Inferior parietal cortex (tissue), 1 donor: ENCODE measurements at regions not wholly inside any gene's neighbourhood (a gene's known extent, or its start where the extent isn't known, plus 50 kb on each side); places are given as distances from the start of the nearest gene placed in this dataset.
"Not testable (repeated sequence)": the region's sequence is repeated elsewhere in the genome, so short reads cannot be mapped to it uniquely, and the experiment has no call there.

Source experiments
- DNase-seq: peaks from one replicate; pipeline ENCODE4 v3.0.0-alpha.2; 2016; ENCODE audit errors: extremely low spot score

DNA sequence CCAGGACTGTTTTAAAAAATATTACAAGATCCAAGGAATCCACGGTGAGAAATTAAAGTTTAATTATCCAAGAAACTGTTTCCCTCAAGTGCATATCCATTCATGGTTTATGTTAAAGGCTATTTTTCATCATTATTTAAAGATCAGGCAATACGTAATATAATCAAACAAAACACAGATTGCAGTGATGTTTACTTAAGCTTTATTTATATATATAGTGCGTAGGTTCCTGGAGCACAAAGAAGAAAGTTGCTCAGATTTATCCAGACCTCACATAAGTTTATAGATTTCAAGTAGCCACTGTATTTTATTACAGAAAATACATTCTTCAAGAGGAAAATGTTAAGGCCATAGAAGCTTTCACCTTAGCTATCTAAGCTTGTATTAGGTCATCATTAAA, 210.0 kb upstream of the KLF14 start:
- DNase-seq, result no peak

DNA sequence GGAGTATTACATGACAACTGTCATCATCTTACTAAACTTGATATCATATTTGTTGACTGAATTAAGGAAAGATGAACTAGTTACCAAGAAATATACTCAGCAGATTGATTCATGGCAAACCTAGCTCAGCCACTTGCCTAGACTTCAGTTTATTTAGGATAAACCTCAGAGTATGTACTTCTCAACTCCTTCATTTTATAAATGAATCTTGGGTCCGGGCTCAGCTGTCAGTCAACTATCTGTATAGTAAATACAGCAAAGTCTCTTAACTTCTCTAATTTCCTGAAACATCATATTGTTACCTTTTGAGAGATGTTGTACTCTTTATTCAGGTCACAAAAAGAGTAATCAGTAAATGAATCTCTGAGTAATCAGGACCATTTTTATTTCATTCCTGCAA, 211.0 kb upstream of the KLF14 start:
- no peak for DNase-seq

DNA sequence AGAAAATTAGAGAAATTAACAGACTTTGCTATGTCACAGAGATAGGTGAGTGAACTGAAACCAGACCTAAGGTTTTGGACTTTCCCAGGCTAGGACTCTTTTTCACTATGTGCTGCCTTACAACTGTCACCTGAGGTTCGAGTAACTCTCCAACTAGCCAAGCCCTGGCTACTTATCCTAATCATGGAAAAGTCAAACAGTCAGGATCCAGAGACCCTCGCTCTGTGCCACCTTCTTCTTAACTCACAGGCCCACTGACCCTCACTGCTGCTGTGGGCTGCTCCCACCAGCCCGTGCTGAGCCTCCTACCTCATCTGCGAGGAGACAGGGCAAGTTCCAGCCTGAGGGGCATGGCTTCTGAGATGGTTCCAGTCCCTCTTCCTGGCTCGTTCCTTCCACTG, 211.4 kb upstream of the KLF14 start:
- DNase-seq, result no peak

DNA sequence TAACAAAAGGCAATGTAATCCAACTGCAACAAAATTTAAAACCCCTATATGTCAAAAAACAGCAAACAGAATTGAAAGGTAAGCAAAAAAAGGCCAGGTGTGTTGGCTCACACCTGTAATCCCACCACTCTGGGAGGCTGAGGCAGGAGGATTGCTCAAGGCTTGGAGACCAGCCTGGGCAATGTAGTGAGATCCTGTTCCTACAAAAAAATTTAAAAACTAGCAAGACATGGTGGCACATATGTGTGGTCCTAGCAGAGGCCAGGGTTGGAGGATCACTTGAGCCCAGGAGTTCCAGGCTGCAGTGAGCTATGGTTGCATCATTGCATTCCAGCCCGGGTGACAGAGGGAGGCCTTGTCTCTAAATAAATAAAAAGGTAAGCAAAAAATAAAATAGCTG, 212.1 kb upstream of the KLF14 start:
- DNase-seq, result no peak

DNA sequence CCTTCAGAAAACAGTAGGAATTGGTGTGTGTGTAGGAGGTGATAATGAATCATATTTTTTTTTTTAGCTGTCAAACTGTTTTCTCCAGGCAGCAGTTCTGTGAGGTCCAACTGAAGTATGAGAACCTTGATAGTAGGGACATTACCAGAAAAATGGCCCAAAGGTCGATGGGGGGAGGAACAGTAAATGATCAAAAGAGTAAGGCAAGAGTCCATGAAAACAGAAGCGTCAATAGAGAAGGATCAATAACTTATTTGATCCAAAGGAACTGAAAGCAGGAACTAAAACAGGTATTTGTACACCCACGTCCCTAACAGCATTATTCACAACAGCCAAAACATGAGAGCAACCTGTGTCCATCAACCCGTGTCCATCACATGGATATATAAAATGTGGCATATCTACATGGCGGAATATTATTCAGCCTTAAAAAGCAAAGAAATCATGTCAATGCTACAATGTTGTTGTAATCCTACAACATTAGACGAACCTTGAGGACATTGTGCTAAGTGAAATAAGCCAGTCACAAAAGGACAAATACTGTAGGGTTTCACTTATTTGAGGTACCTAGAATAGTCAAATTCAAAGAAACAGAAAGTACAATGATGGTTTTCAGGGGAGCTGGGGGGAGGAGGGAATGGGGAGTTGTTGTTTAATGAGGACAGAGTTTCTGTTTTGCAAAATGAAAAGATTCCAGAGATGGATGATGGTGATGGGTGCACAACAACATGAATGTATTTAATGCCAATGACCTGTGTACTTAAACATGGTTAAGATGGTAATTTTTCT, 214.0 kb upstream of the KLF14 start:
- DNase-seq, result no peak

DNA sequence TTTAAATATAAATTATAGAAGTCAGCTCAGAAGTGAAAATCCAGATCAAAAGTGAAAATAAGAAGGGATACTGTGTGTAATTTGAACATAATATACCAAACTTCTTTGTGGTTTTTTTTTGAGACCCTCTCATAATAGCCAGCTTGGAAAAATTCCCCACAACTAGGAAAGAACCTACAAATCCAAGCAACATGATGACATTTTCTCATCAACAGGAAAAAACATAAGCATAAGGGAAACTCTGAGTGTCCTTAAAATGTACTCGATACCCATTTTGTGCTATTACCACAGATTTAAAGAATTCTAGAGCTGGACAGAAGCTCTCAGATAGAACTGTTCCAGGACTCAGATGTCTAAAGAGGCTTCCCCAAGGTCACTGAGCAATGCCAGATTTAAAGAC, 214.8 kb upstream of the KLF14 start:
- DNase-seq, result no peak

DNA sequence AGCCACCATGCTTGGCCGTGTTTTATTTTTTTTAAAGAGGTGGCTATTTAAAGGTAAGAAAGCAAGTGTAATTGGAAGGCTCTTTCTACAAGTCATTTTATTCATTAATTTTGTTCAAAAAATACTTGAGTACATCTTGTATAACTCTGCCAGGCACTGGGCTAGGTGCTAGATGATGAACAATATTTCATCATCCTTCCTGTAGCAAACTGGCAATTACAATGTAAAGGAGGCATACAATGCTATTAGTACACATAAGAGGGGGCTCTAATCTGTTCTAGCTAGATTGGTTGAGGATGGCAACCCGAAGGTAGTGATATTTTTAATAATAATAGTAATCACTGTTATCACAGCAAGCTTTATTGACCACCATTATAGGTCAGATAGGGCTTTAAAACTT, 215.5 kb upstream of the KLF14 start:
- no peak for DNase-seq

DNA sequence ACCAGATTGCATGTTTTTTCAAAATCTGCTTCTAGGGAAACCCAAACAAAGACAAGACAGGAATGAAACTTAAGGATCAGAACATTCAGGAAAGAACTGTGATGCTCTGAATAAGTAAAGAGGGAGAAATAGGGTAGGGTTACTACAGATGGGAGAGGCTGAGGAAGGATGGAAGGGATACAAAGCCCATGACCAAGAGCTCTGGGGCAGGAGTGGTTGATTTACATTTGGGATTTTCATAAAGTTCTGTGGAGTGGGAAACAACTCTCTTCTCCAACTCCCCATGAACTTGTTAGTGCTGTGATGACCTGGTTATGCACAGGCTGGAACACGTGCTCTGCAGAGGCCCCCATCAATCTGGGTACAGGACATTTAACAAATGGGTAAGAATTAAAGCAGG, 216.0 kb upstream of the KLF14 start:
- no peak for DNase-seq

DNA sequence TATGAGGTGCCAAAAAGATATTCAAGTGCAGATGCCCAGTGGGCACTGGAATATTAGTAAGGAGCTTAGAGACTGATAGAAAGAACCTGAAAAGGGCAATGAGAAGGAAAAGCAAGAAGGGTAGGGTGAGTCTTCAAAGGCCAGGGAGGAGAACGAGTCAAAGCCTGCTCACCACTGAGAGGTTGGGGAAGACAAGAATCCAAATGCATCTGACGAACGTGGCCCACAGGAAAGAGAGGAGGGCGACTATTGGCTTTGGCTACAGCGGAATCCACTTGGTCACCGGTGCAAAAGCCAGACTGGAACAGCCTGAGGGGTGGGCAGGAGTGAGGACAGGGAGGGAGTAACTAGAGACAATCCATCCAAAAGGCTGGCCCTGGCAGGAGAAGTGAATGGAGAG, 216.7 kb upstream of the KLF14 start:
- no peak for DNase-seq

DNA sequence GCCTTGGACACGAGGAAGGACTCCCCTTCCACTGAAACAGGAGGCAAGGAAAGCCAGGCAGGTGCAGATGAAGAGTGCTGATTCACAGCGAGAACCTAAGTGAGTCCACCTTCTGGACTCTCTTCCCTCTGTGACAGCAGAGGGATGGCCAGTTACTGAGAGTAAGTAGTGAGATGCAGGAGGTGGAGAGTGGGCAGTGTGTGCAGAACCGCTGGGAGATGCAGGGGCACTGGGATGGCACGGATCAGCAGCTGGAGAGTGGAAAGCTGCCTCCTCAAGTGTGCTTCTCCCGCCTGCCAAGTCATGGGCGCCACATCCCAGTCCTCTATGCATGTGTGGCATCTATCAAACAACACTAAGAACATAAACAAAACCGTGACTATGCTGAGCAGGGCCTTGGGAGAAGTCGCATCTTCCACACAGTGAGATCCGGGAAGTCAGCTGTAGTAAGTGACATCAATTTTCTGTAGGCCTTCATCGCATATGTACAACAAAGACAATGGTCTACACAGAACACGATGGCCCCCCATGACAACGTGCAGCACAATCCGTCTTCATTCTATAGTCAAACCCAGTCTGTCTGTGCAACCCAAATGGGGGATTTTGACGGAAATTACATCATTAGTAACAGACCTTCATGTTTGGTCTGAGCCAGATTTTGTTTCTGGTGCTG, 217.4 kb upstream of the KLF14 start:
- DNase-seq, result no peak

DNA sequence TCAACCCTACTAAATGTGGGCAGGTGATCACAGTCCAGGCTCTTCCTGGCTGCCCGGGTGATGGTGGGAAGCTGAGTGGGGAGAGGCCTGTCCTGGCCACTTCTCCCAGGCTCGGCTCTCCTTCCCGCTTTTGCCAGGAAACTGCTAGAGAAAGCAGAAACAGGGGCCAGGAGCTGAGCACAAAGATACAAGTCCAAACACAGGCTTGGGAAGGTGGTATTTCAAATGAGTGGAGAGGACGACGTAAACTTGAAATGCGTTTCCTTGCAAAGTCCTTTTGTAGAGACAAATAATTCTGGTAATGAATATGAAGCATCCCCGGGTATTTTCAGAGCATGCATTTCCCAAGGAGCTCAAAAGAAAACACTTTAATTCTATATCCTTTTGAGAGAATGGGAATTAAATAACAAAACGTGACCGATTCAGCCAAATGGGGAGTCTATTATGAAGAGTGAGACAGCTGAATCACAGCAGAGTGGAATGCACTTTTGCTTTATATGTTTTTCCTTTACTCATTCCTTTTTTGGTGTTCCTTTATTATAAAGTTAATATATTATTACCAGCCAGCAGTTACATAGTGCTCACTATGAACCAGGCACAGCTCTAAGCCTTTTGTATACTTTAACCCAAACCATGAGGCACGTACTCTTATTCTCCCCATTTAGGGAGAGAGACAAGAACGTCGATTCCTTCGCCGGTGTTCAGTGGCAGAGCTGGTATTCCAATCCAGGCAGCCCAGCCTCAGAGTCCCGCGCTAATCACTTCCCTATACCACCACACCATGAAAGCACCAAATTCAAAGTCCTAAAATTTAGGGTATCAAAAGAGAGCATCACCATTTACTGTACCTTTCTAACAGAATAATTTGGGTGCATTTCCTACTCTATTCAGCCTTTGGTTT, 218.2 kb upstream of the KLF14 start:
- DNase-seq, result no peak

DNA sequence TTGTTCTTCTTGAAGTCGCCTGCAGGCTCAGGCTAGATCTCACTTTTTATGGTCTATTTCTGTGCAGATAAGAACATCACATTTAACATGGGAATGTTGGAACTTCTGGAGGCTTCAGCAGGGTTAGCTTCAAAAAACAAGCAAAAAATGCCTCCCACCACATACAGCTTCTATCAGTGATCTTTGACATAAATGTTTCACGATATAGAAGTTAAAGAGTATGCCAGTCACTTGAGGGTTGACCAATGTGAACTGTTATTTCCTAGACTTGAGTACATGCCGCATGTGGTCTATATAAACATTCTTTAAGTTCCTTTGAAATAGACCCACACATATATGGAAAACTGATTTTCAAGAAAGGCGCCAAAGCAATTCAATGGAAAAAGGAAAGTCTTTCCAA, 219.2 kb upstream of the KLF14 start:
- no peak for DNase-seq

DNA sequence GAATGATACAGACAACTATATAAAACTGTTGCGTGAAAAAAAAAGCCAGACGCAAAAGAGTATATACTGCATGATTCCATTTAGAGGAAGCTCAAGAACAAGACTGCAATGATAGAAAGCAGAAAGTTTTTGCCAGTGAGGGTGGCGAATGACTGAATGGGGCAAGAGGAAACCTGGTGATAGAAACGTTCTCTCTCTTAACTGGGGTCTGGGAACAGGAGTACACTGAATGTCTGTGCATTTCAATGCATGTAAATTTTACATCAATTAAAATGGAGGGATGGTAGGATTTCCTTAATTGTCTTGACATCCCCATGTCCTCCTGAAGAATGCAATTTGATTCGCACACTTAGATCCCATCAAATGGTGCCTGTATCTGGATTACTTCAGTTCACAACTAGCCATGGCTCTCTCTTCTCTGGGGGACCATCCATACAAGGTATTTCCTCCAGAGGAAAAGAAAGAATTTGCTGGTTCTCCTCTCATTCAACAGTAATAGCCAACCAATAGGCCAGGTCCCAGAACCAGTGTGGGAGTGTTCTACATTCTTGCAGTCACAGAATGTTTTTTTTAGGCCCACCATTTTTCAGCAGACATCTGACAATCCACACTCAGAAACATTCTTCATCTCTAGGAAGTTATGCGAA, 221.0 kb upstream of the KLF14 start:
- no peak for DNase-seq

DNA sequence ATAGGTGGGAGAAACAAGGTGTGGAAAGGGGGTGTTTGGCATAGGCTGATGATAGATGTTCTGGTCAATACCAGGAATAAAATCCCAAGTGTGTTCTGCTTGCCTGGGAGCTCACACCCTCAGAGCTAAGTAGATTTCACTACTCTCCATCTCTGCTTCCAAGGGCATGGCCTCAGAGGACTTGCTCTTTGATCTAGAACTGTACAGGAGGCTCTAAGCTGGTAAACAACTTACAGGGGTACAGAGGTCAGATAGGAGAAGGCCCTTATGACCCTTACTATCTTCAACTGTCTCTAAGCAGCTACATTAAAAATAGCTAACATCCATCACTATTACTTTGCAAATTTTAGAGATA, 221.5 kb upstream of the KLF14 start:
- no peak for DNase-seq

DNA sequence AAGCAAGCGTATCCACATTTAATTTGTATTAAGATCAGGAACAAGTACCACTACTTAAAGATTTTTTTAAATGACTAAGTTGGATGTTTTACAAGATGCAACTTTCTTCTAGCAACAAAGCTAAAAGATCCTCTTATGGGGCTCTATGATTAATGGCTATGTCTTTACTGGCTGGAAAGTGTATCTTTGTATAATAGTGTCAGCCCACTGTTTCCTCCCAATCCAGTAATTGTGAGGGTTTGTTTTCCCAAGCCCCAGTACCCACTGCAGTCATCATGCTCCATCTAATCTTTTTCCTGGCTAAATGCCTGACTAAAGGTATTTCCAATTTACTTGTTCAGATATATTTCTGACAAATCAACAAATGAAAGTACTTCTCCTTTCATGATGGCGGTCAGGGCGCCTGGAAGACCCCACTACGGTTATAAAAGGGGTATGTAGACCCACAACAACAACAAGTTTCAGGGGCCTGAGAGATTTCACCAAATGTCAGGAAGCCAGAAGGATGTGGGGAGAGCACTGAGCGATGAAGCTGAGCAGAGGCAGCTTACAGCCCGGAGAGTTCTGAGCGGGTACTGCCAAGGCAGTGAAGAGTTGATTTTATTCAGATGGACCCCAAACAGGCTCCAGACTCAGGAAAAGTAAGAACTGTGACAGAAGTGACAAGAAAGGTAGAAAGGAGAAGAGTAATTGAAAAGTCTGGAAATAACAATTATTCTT, 222.6 kb upstream of the KLF14 start:
- DNase-seq, result no peak

DNA sequence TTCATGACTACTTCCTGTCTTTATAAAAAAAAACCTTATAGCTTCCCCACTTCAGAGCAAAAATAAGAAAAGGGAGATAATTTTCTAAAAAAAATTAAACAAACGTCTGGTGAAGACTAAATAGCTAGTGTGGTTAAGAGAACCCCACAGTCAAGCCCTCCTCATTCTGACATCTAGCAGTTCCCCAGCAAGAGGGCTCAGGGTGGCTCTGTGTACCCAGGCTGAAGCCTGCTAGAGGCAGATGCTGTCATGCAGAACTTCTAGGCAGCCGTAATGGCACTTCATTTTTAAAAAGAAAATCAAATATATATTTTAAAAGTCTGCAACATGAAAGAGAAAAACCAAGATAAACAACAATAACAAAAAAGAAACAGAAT, 223.1 kb upstream of the KLF14 start:
- DNase-seq, result no peak

DNA sequence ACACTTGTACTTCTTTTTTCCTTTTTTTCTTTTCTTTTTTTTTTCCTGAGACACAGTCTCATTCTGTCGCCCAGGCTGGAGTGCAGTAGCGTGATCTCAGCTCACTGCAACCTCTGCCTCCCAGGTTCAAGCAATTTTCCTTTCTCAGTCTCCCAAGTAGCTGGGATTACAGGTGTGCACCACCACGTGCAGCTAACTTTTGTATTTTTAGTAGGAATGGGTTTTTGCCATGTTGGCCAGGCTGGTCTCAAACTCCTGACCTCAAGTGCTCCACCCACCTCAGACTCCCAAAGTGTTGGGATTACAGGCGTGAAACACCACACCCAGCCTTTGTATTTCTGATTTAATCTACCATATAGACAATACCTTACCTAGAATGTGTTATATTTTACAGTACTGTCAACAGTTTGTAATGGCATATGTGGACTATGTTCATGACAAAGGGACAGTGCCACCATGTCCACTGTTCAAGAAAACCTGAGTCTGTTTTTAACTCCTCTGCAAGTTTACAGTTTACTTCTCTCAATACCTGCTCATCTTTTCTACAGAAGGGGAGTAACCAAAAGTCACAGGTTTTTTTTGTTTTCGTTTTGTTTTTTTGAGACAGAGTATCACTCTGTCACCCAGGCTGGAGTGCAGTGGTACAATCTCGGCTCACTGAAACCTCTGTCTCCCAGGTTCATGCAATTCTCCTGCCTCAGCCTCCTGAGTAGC, 223.9 kb upstream of the KLF14 start:
- DNase-seq, result not testable (repeated sequence)

DNA sequence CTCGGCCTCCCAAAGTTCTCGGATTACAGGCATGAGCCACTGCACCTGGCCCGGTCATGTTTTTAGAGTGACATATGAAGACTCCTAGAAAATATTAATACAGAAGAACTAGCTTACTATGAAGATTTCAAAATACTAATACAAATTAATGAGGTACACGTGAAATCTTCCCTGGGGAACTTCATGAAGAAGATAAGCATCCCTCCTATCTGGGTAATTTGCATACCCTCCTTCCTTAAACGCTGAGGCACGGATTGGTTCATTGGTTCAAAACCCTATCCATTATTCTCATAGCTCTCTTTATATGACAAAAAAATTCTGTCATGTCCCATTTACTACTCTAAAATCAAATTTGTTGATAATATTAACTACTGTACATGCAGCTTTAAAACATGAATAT, 224.8 kb upstream of the KLF14 start:
- DNase-seq, result no peak

DNA sequence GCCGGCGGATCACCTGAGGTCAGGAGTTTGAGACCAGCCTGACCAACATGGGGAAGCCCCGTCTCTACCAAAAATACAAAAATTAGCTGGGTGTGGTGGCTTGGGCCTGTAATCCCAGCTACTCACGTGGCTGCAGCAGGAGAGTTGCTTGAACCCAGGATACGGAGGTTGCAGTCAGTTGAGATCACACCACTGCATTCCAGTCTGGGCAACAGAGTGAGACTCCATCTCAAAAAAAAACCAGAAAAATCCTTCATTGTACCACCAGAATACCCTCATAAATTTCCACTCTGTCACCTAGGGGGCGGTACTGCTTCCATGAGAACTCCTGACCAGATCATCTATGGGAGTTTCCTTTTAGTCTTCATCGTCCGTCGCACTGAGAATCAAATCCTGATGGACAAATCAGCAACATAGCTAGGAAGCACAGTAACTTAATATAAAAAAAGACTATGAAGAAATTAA, 225.8 kb upstream of the KLF14 start:
- no peak for DNase-seq

DNA sequence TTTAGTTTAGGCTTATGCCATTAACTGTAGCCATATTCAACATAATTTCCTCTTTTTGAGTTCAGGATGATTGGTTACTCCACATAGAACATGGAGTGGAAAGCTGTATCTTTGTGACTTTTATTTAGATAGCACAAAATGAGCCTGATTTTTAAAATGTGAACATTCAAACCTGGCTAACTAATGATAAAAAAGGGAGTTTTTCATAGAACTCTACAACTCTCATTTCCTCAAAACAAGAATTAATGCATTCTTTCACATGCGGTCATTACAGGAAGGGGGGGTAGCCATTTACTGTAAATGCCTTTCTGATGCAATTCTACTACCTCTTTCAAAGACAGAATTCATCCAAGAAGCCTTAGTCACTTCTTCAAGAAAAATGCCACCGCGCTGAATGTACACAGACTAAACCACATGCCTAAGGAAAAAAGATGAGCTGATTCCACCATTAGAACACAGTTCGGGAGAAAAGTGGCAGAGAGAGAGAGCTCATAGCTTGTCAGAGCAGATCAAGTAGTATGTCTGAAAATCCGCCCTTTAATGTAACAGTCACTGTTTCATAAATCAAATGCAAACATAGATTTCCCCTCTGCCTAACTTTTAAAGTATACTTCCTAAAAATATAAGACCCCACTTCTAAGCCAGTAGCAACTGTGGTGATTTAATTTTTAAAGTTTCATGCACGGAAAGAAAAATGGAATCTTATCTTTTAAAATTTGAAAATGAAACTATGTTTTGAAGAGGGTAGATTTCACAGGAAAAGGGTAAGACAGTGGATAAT, 226.4 kb upstream of the KLF14 start:
- DNase-seq, result no peak
